SK-MEL-5 (cell line): ENCODE measurements at regions not wholly inside any gene's neighbourhood (a gene's known extent, or its start where the extent isn't known, plus 50 kb on each side); places are given as distances from the start of the nearest gene placed in this dataset.
"Not testable (repeated sequence)": the region's sequence is repeated elsewhere in the genome, so short reads cannot be mapped to it uniquely, and the experiment has no call there.

Experiments used
- DNase-seq: peaks from one replicate; pipeline ENCODE4 v3.0.0-alpha.2; 2016; ENCODE audit warnings: low read depth, low spot score
- in situ Hi-C: cut with HindIII; loops from 2 replicates; pipeline ENCODE4 v1.10.0; 2016; ENCODE audit warnings: low sequenced_read_pairs, high pct_unique_total_duplicates, low pct_unique_long_range_greater_than_20kb

GRCh38 chr3:162626172-162626571 lies 1129.6 kb downstream of the OTOL1 start:
- in situ Hi-C loops, result no loop called here
- no peak for DNase-seq

GRCh38 chr3:162628531-162628930 lies 1131.9 kb downstream of the OTOL1 start:
- no peak for DNase-seq
- in situ Hi-C loops, result no loop called here

GRCh38 chr3:162629372-162629771 lies 1132.8 kb downstream of the OTOL1 start:
- DNase-seq, result no peak

GRCh38 chr3:162632672-162633071 lies 1136.1 kb downstream of the OTOL1 start:
- in situ Hi-C loops, result no loop called here
- DNase-seq, result no peak

More at GRCh38 chr3:162629372-162629771, 1132.8 kb downstream of the OTOL1 start:
- in situ Hi-C loops, result no loop called here

- DNase-seq, in situ Hi-C loops: not testable (repeated sequence)
These were observed 1143.6 kb downstream of the OTOL1 start for GRCh38 chr3:162640208-162640607.

- DNase-seq, result no peak
- in situ Hi-C loops, result no loop called here
These were observed 1144.7 kb downstream of the OTOL1 start for GRCh38 chr3:162641317-162641716.

GRCh38 chr3:162641907-162642306 lies 1145.3 kb downstream of the OTOL1 start:
- DNase-seq, result no peak
- in situ Hi-C loops, result no loop called here

GRCh38 chr3:162643245-162643644 lies 1146.6 kb downstream of the OTOL1 start:
- in situ Hi-C loops, result no loop called here
- no peak for DNase-seq

- in situ Hi-C loops, result no loop called here
- DNase-seq, result no peak
These were observed 1150.7 kb downstream of the OTOL1 start for GRCh38 chr3:162647321-162647720.

- in situ Hi-C loops, result no loop called here
- DNase-seq, result no peak
These were observed 1161.4 kb downstream of the OTOL1 start for GRCh38 chr3:162658003-162658402.

GRCh38 chr3:162665684-162666391 lies 1169.2 kb downstream of the OTOL1 start:
- DNase-seq, result no peak
- in situ Hi-C loops, result no loop called here

GRCh38 chr3:162666835-162667234 lies 1170.2 kb downstream of the OTOL1 start:
- in situ Hi-C loops, result no loop called here
- DNase-seq, result no peak

GRCh38 chr3:162670181-162670580 lies 1173.6 kb downstream of the OTOL1 start:
- DNase-seq, result no peak
- in situ Hi-C loops, result no loop called here

GRCh38 chr3:162677475-162677874 lies 1180.9 kb downstream of the OTOL1 start:
- in situ Hi-C loops, result no loop called here
- no peak for DNase-seq

GRCh38 chr3:162678941-162679340 lies 1182.3 kb downstream of the OTOL1 start:
- DNase-seq, result no peak
- in situ Hi-C loops, result no loop called here

- in situ Hi-C loops, result no loop called here
- no peak for DNase-seq
These were observed 1187.7 kb downstream of the OTOL1 start for GRCh38 chr3:162684260-162684659.

GRCh38 chr3:162699291-162699690 lies 1202.7 kb downstream of the OTOL1 start:
- in situ Hi-C loops, result no loop called here
- DNase-seq, result no peak

- in situ Hi-C loops, result no loop called here
- no peak for DNase-seq
These were observed 1204.6 kb downstream of the OTOL1 start for GRCh38 chr3:162701211-162701610.

- in situ Hi-C loops, result no loop called here
- DNase-seq, result no peak
These were observed 1206.3 kb downstream of the OTOL1 start for GRCh38 chr3:162702768-162703385.
